ENCODE measurements at regions not wholly inside any gene's neighbourhood (a gene's known extent, or its start where the extent isn't known, plus 50 kb on each side); places are given as distances from the start of the nearest gene placed in this dataset.

GRCh38 chr2:8159211-8159965 is 522.5 kb upstream of the ID2 start:
- no peak overlapping the region for H3K27ac ChIP-seq (ENCODE audit: low read depth in 1 of 2, low read length in 1 of 2)
- no peaks in the 10 kb centered on the region for H3K9me3 ChIP-seq (ENCODE audit: control insufficient read depth in 2 of 2, insufficient read depth in 1 of 2, low read length in 1 of 2)
- no peaks in the 10 kb centered on the region for H3K4me1 ChIP-seq (ENCODE audit: control insufficient read depth in 2 of 2, insufficient read depth in 2 of 2, low read length in 2 of 2)
- H3K4me3 ChIP-seq (ENCODE audit: low read length in 2 of 2): no peak overlapping the region
- WGBS: 91% methylated on average over 13 of the region's 13 CpGs
- no peaks in the 10 kb centered on the region for H3K27me3 ChIP-seq (ENCODE audit: control insufficient read depth in 2 of 2, insufficient read depth in 1 of 2, low read length in 1 of 2)
- DNase-seq (ENCODE audit: low read depth in 6 of 9, low spot score in 9 of 9): no peak
- no peaks in the 10 kb centered on the region for H3K36me3 ChIP-seq (ENCODE audit: control insufficient read depth in 2 of 2, insufficient read depth in 2 of 2, low read length in 1 of 2)

GRCh38 chr2:8159966-8160603 is 521.8 kb upstream of the ID2 start:
- Histone ChIP-seq H3K4me1 (ENCODE audit: control insufficient read depth in 2 of 2, insufficient read depth in 2 of 2, low read length in 2 of 2) (no peaks in the 10 kb centered on the region), H3K27ac (ENCODE audit: low read depth in 1 of 2, low read length in 1 of 2) (no peak overlapping the region), H3K36me3 (ENCODE audit: control insufficient read depth in 2 of 2, insufficient read depth in 2 of 2, low read length in 1 of 2) (no peaks in the 10 kb centered on the region), H3K9me3 (ENCODE audit: control insufficient read depth in 2 of 2, insufficient read depth in 1 of 2, low read length in 1 of 2) (no peaks in the 10 kb centered on the region), H3K27me3 (ENCODE audit: control insufficient read depth in 2 of 2, insufficient read depth in 1 of 2, low read length in 1 of 2) (no peaks in the 10 kb centered on the region), H3K4me3 (ENCODE audit: low read length in 2 of 2) (no peak overlapping the region)
- no peak for DNase-seq (ENCODE audit: low read depth in 6 of 9, low spot score in 9 of 9)
- WGBS: 86% methylated on average over 4 of the region's 4 CpGs

- WGBS: 97% methylated on average over 13 of the region's 13 CpGs
- no peaks in the 10 kb centered on the region for H3K27me3 ChIP-seq (ENCODE audit: control insufficient read depth in 2 of 2, insufficient read depth in 1 of 2, low read length in 1 of 2)
These were observed 520.9 kb upstream of the ID2 start for GRCh38 chr2:8160959-8161358.

GRCh38 chr2:8162552-8162951 is 519.3 kb upstream of the ID2 start:
- 92% methylated on average over 17 of the region's 17 CpGs for WGBS
- DNase-seq (ENCODE audit: low read depth in 6 of 9, low spot score in 9 of 9): no peak
- no peaks in the 10 kb centered on the region for H3K9me3 ChIP-seq (ENCODE audit: control insufficient read depth in 2 of 2, insufficient read depth in 1 of 2, low read length in 1 of 2)
- no peaks in the 10 kb centered on the region for H3K4me1 ChIP-seq (ENCODE audit: control insufficient read depth in 2 of 2, insufficient read depth in 2 of 2, low read length in 2 of 2)
- H3K36me3 ChIP-seq (ENCODE audit: control insufficient read depth in 2 of 2, insufficient read depth in 2 of 2, low read length in 1 of 2): no peaks in the 10 kb centered on the region
- no peak overlapping the region for H3K4me3 ChIP-seq (ENCODE audit: low read length in 2 of 2)
- H3K27ac ChIP-seq (ENCODE audit: low read depth in 1 of 2, low read length in 1 of 2): no peak overlapping the region
- H3K27me3 ChIP-seq (ENCODE audit: control insufficient read depth in 2 of 2, insufficient read depth in 1 of 2, low read length in 1 of 2): no peaks in the 10 kb centered on the region

More at GRCh38 chr2:8160959-8161358, 520.9 kb upstream of the ID2 start:
- Histone ChIP-seq H3K27ac (ENCODE audit: low read depth in 1 of 2, low read length in 1 of 2) (no peak overlapping the region), H3K9me3 (ENCODE audit: control insufficient read depth in 2 of 2, insufficient read depth in 1 of 2, low read length in 1 of 2) (no peaks in the 10 kb centered on the region), H3K4me1 (ENCODE audit: control insufficient read depth in 2 of 2, insufficient read depth in 2 of 2, low read length in 2 of 2) (no peaks in the 10 kb centered on the region), H3K36me3 (ENCODE audit: control insufficient read depth in 2 of 2, insufficient read depth in 2 of 2, low read length in 1 of 2) (no peaks in the 10 kb centered on the region), H3K4me3 (ENCODE audit: low read length in 2 of 2) (no peak overlapping the region)
- no peak for DNase-seq (ENCODE audit: low read depth in 6 of 9, low spot score in 9 of 9)

GRCh38 chr2:8165550-8165949 is 516.3 kb upstream of the ID2 start:
- no peak for DNase-seq (ENCODE audit: low read depth in 6 of 9, low spot score in 9 of 9)
- H3K27me3 ChIP-seq (ENCODE audit: control insufficient read depth in 2 of 2, insufficient read depth in 1 of 2, low read length in 1 of 2): no peaks in the 10 kb centered on the region
- WGBS: over 99% methylated on average over 5 of the region's 5 CpGs

GRCh38 chr2:8168022-8168717 is 513.7 kb upstream of the ID2 start:
- Histone ChIP-seq H3K27me3 (ENCODE audit: control insufficient read depth in 2 of 2, insufficient read depth in 1 of 2, low read length in 1 of 2) (no peaks in the 10 kb centered on the region), H3K36me3 (ENCODE audit: control insufficient read depth in 2 of 2, insufficient read depth in 2 of 2, low read length in 1 of 2) (no peaks in the 10 kb centered on the region)

More at GRCh38 chr2:8165550-8165949, 516.3 kb upstream of the ID2 start:
- Histone ChIP-seq H3K4me1 (ENCODE audit: control insufficient read depth in 2 of 2, insufficient read depth in 2 of 2, low read length in 2 of 2) (no peaks in the 10 kb centered on the region), H3K27ac (ENCODE audit: low read depth in 1 of 2, low read length in 1 of 2) (no peak overlapping the region), H3K9me3 (ENCODE audit: control insufficient read depth in 2 of 2, insufficient read depth in 1 of 2, low read length in 1 of 2) (no peaks in the 10 kb centered on the region), H3K36me3 (ENCODE audit: control insufficient read depth in 2 of 2, insufficient read depth in 2 of 2, low read length in 1 of 2) (no peaks in the 10 kb centered on the region), H3K4me3 (ENCODE audit: low read length in 2 of 2) (no peak overlapping the region)

GRCh38 chr2:8168876-8169424 is 512.9 kb upstream of the ID2 start:
- H3K4me1 ChIP-seq (ENCODE audit: control insufficient read depth in 2 of 2, insufficient read depth in 2 of 2, low read length in 2 of 2): no peaks in the 10 kb centered on the region
- 96% methylated on average over 2 of the region's 2 CpGs for WGBS
- H3K27ac ChIP-seq (ENCODE audit: low read depth in 1 of 2, low read length in 1 of 2): no peak overlapping the region
- DNase-seq (ENCODE audit: low read depth in 6 of 9, low spot score in 9 of 9): no peak
- no peak overlapping the region for H3K4me3 ChIP-seq (ENCODE audit: low read length in 2 of 2)
- no peaks in the 10 kb centered on the region for H3K27me3 ChIP-seq (ENCODE audit: control insufficient read depth in 2 of 2, insufficient read depth in 1 of 2, low read length in 1 of 2)
- no peaks in the 10 kb centered on the region for H3K36me3 ChIP-seq (ENCODE audit: control insufficient read depth in 2 of 2, insufficient read depth in 2 of 2, low read length in 1 of 2)
- H3K9me3 ChIP-seq (ENCODE audit: control insufficient read depth in 2 of 2, insufficient read depth in 1 of 2, low read length in 1 of 2): no peaks in the 10 kb centered on the region

More at GRCh38 chr2:8168022-8168717, 513.7 kb upstream of the ID2 start:
- no peak overlapping the region for H3K4me3 ChIP-seq (ENCODE audit: low read length in 2 of 2)
- 95% methylated on average over 8 of the region's 8 CpGs for WGBS
- DNase-seq (ENCODE audit: low read depth in 6 of 9, low spot score in 9 of 9): no peak
- no peak overlapping the region for H3K27ac ChIP-seq (ENCODE audit: low read depth in 1 of 2, low read length in 1 of 2)
- no peaks in the 10 kb centered on the region for H3K9me3 ChIP-seq (ENCODE audit: control insufficient read depth in 2 of 2, insufficient read depth in 1 of 2, low read length in 1 of 2)
- no peaks in the 10 kb centered on the region for H3K4me1 ChIP-seq (ENCODE audit: control insufficient read depth in 2 of 2, insufficient read depth in 2 of 2, low read length in 2 of 2)

GRCh38 chr2:8169443-8169842 is 512.4 kb upstream of the ID2 start:
- 95% methylated on average over 3 of the region's 3 CpGs for WGBS

More at GRCh38 chr2:8169443-8169842, 512.4 kb upstream of the ID2 start:
- no peak for DNase-seq (ENCODE audit: low read depth in 6 of 9, low spot score in 9 of 9)
- H3K36me3 ChIP-seq (ENCODE audit: control insufficient read depth in 2 of 2, insufficient read depth in 2 of 2, low read length in 1 of 2): no peaks in the 10 kb centered on the region
- H3K4me1 ChIP-seq (ENCODE audit: control insufficient read depth in 2 of 2, insufficient read depth in 2 of 2, low read length in 2 of 2): no peaks in the 10 kb centered on the region
- H3K27me3 ChIP-seq (ENCODE audit: control insufficient read depth in 2 of 2, insufficient read depth in 1 of 2, low read length in 1 of 2): no peaks in the 10 kb centered on the region
- no peak overlapping the region for H3K27ac ChIP-seq (ENCODE audit: low read depth in 1 of 2, low read length in 1 of 2)
- H3K9me3 ChIP-seq (ENCODE audit: control insufficient read depth in 2 of 2, insufficient read depth in 1 of 2, low read length in 1 of 2): no peaks in the 10 kb centered on the region
- no peak overlapping the region for H3K4me3 ChIP-seq (ENCODE audit: low read length in 2 of 2)
